ENCODE measurements at regions not wholly inside any gene's neighbourhood (a gene's known extent, or its start where the extent isn't known, plus 50 kb on each side); places are given as distances from the start of the nearest gene placed in this dataset.

GRCh38 chr4:59956366-59956765 is 1243.8 kb upstream of the ADGRL3 start:
- no peak for TF ChIP-seq CTCF (IDR thresholded peaks at IDR 0.05; ENCODE audit: insufficient read depth, low read depth, low read length)
- TF ChIP-seq EZH2 (IDR thresholded peaks at IDR 0.05; ENCODE audit: insufficient read depth, low read length) = no peak

Measured in astrocyte (in vitro differentiated cells and primary cell).